Effector CD8-positive, alpha-beta T cell (primary cell): ENCODE measurements at regions not wholly inside any gene's neighbourhood (a gene's known extent, or its start where the extent isn't known, plus 50 kb on each side); places are given as distances from the start of the nearest gene placed in this dataset.

Experiments
- DNase-seq: peaks from one replicate; lab custom pipeline; 2025; lab: John Stamatoyannopoulos, UW

GRCh38 chr2:21281791-21282514 lies 158.2 kb downstream of the TDRD15 start:
- DNase-seq = no peak

- DNase-seq = no peak
Measured at GRCh38 chr2:21282515-21282898, 158.7 kb downstream of the TDRD15 start.

GRCh38 chr2:21288299-21288698 lies 164.5 kb downstream of the TDRD15 start:
- no peak for DNase-seq

GRCh38 chr2:21288739-21289520 lies 165.2 kb downstream of the TDRD15 start:
- no peak for DNase-seq

GRCh38 chr2:21289551-21289950 lies 165.8 kb downstream of the TDRD15 start:
- DNase-seq = no peak

GRCh38 chr2:21289989-21290388 lies 166.2 kb downstream of the TDRD15 start:
- DNase-seq = no peak

- DNase-seq = no peak
Measured at GRCh38 chr2:21291426-21291825, 167.7 kb downstream of the TDRD15 start.

GRCh38 chr2:21294446-21294845 lies 170.7 kb downstream of the TDRD15 start:
- DNase-seq = no peak

- DNase-seq = no peak
Measured at GRCh38 chr2:21299411-21299810, 175.6 kb downstream of the TDRD15 start.

GRCh38 chr2:21301871-21302455 lies 178.2 kb downstream of the TDRD15 start:
- DNase-seq = no peak

GRCh38 chr2:21303876-21304275 lies 180.1 kb downstream of the TDRD15 start:
- no peak for DNase-seq

- no peak for DNase-seq
Measured at GRCh38 chr2:21305581-21305980, 181.8 kb downstream of the TDRD15 start.

- no peak for DNase-seq
Measured at GRCh38 chr2:21306235-21306634, 182.5 kb downstream of the TDRD15 start.

- DNase-seq = no peak
Measured at GRCh38 chr2:21307037-21307436, 183.3 kb downstream of the TDRD15 start.

GRCh38 chr2:21310493-21310892 lies 186.7 kb downstream of the TDRD15 start:
- DNase-seq = no peak

- no peak for DNase-seq
Measured at GRCh38 chr2:21314322-21314835, 190.6 kb downstream of the TDRD15 start.

GRCh38 chr2:21317131-21317530 lies 193.4 kb downstream of the TDRD15 start:
- no peak for DNase-seq

GRCh38 chr2:21318263-21318662 lies 194.5 kb downstream of the TDRD15 start:
- no peak for DNase-seq

- no peak for DNase-seq
Measured at GRCh38 chr2:21326152-21326551, 202.4 kb downstream of the TDRD15 start.

- no peak for DNase-seq
Measured at GRCh38 chr2:21328177-21328576, 204.4 kb downstream of the TDRD15 start.

GRCh38 chr2:21330786-21331391 lies 207.1 kb downstream of the TDRD15 start:
- no peak for DNase-seq

- no peak for DNase-seq
Measured at GRCh38 chr2:21331625-21332370, 208.0 kb downstream of the TDRD15 start.
